HUES6 (cell line): ENCODE measurements at regions not wholly inside any gene's neighbourhood (a gene's known extent, or its start where the extent isn't known, plus 50 kb on each side); places are given as distances from the start of the nearest gene placed in this dataset.
"Not testable (repeated sequence)": the region's sequence is repeated elsewhere in the genome, so short reads cannot be mapped to it uniquely, and the experiment has no call there.

ENCODE experiments used
- H3K27ac ChIP-seq: 2 replicates; pipeline ENCODE4 v1.7.0; 2013; ENCODE audit warnings: low read depth, mild to moderate bottlenecking, low read length, inconsistent platforms
- H3K27me3 ChIP-seq: 2 replicates; pipeline ENCODE4 v1.6.1; 2013; ENCODE audit warnings: low read length; ENCODE audit not compliant: control insufficient read depth, insufficient read depth
- H3K36me3 ChIP-seq: 2 replicates; pipeline ENCODE4 v1.6.1; 2013; ENCODE audit warnings: low read length; ENCODE audit not compliant: control insufficient read depth, insufficient read depth
- H3K4me1 ChIP-seq: 2 replicates; pipeline ENCODE4 v1.6.1; 2013; ENCODE audit warnings: low read length; ENCODE audit not compliant: control insufficient read depth, insufficient read depth
- H3K4me3 ChIP-seq: 2 replicates; pipeline ENCODE4 v1.5.1; 2013; ENCODE audit warnings: low read depth, low read length
- H3K9ac ChIP-seq: one replicate; pipeline ENCODE4 v1.6.1; 2013; ENCODE audit warnings: mild to moderate bottlenecking, low read length
- H3K9me3 ChIP-seq: 2 replicates; pipeline ENCODE4 v1.6.1; 2013; ENCODE audit warnings: low read depth, low read length; ENCODE audit not compliant: control insufficient read depth, insufficient read depth

GRCh38 chr21:28489162-28489561 lies 503.5 kb downstream of the LTN1 start:
- Histone ChIP-seq H3K4me1 (no peaks in the 10 kb centered on the region), H3K4me3 (no peak overlapping the region), H3K9ac (no peak overlapping the region), H3K36me3 (no peaks in the 10 kb centered on the region), H3K27ac (no peak overlapping the region), H3K27me3 (no peaks in the 10 kb centered on the region), H3K9me3 (no peaks in the 10 kb centered on the region)

- Histone ChIP-seq H3K4me1 (no peaks in the 10 kb centered on the region), H3K9me3 (no peaks in the 10 kb centered on the region), H3K9ac (no peak overlapping the region), H3K36me3 (no peaks in the 10 kb centered on the region), H3K27me3 (no peaks in the 10 kb centered on the region), H3K4me3 (no peak overlapping the region), H3K27ac (no peak overlapping the region)
Measured at GRCh38 chr21:28487455-28488070, 505.1 kb downstream of the LTN1 start.

GRCh38 chr21:28485301-28486022 lies 507.2 kb downstream of the LTN1 start:
- Histone ChIP-seq H3K4me1 (no peaks in the 10 kb centered on the region), H3K9ac (no peak overlapping the region), H3K27me3 (no peaks in the 10 kb centered on the region), H3K27ac (no peak overlapping the region), H3K9me3 (no peaks in the 10 kb centered on the region), H3K36me3 (no peaks in the 10 kb centered on the region), H3K4me3 (no peak overlapping the region)

- Histone ChIP-seq H3K9ac (no peak overlapping the region), H3K4me1 (no peaks in the 10 kb centered on the region), H3K4me3 (no peak overlapping the region), H3K27me3 (no peaks in the 10 kb centered on the region), H3K9me3 (no peaks in the 10 kb centered on the region), H3K27ac (no peak overlapping the region), H3K36me3 (no peaks in the 10 kb centered on the region)
Measured at GRCh38 chr21:28483301-28484035, 509.2 kb downstream of the LTN1 start.

GRCh38 chr21:28482657-28483056 lies 510.0 kb downstream of the LTN1 start:
- Histone ChIP-seq H3K4me3 (no peak overlapping the region), H3K27me3 (no peaks in the 10 kb centered on the region), H3K9me3 (peaks cover 5% of the 10 kb centered on the region; the same call in 1 of the 2 replicates), H3K4me1 (no peaks in the 10 kb centered on the region; the same call in 1 of the 2 replicates), H3K27ac (no peak overlapping the region), H3K36me3 (no peaks in the 10 kb centered on the region), H3K9ac (no peak overlapping the region)

- H3K4me3 ChIP-seq: no peak overlapping the region
- peaks cover 13% of the 10 kb centered on the region; the same call in 1 of the 2 replicates for H3K9me3 ChIP-seq
- H3K27me3 ChIP-seq: no peaks in the 10 kb centered on the region
- no peak overlapping the region for H3K27ac ChIP-seq
- H3K4me1 ChIP-seq: no peaks in the 10 kb centered on the region; the same call in 1 of the 2 replicates
- no peaks in the 10 kb centered on the region for H3K36me3 ChIP-seq
- H3K9ac ChIP-seq: no peak overlapping the region
Measured at GRCh38 chr21:28480470-28480869, 512.2 kb downstream of the LTN1 start.

GRCh38 chr21:28473530-28474220 lies 519.0 kb downstream of the LTN1 start:
- Histone ChIP-seq H3K9me3 (peaks cover 13% of the 10 kb centered on the region; the same call in 1 of the 2 replicates), H3K4me3 (no peak overlapping the region), H3K27ac (no peak overlapping the region), H3K36me3 (no peaks in the 10 kb centered on the region), H3K9ac (no peak overlapping the region), H3K27me3 (no peaks in the 10 kb centered on the region), H3K4me1 (no peaks in the 10 kb centered on the region; the same call in 1 of the 2 replicates)

DNA sequence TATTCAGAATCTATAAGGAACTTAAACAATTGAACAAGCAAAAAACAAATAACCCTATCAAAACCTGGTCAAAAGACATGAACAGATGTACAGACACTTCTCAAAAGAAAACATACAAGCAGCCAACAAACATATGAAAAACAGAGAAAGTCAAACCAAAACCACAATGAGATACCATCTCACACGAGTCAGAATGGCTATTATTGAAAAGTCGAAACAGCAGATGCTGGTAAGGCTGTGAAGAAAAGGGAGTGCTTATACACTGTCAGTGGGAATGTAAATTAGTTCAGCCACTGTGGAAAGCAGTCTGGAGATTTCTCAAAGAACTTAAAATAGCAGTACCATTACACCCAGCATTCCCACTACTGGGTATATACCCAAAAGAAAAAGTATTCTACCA lies 520.1 kb downstream of the LTN1 start:
- H3K27me3 ChIP-seq, H3K9ac ChIP-seq, H3K36me3 ChIP-seq, H3K27ac ChIP-seq, H3K9me3 ChIP-seq, H3K4me3 ChIP-seq, H3K4me1 ChIP-seq: not testable (repeated sequence)

DNA sequence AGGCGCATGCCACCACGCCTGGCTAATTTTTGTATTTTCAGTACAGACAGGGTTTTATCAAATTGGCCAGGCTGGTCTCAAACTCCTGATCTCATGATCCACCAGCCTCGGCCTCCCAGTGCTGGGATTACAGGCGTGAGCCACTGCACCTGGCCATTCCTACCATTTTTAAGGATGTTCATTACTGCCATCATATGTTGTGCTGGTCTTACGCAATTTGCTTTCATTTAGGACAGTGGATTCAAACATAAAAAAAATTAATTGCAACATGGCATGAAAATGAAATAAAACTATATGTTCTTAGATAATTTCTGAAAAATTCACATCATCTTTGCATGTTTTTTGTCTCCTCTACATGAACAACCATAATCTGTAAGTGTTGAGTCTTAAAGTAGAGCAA lies 527.7 kb downstream of the LTN1 start:
- no peaks in the 10 kb centered on the region for H3K9me3 ChIP-seq
- H3K27me3 ChIP-seq: no peaks in the 10 kb centered on the region
- no peaks in the 10 kb centered on the region for H3K4me1 ChIP-seq
- no peaks in the 10 kb centered on the region for H3K36me3 ChIP-seq
- no peak overlapping the region for H3K4me3 ChIP-seq
- no peak overlapping the region for H3K27ac ChIP-seq
- no peak overlapping the region for H3K9ac ChIP-seq

DNA sequence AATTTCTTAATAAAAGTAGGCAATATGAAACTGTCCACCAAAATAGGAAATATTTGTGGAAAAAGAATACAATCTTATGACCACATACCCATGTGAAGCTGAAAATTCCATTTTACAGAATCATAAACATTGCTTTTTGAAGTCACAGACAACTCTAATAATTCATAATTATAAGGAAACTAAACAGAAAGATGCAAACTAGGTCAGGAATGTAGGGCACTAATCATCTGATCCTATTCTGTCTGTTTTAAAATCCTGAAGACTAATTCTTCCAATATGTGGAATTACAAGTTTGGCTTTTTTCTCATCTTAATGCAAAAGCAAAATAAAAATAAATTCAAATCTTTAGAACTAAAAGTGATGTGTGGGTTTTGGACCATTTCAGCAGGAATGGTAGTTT lies 528.6 kb downstream of the LTN1 start:
- H3K27me3 ChIP-seq: no peaks in the 10 kb centered on the region
- H3K4me3 ChIP-seq: no peak overlapping the region
- H3K36me3 ChIP-seq: no peaks in the 10 kb centered on the region
- H3K9me3 ChIP-seq: no peaks in the 10 kb centered on the region
- H3K27ac ChIP-seq: no peak overlapping the region
- H3K9ac ChIP-seq: no peak overlapping the region
- H3K4me1 ChIP-seq: no peaks in the 10 kb centered on the region
